ENCODE measurements at regions not wholly inside any gene's neighbourhood (a gene's known extent, or its start where the extent isn't known, plus 50 kb on each side); places are given as distances from the start of the nearest gene placed in this dataset.

GRCh38 chr3:40801284-40801741 is 276.6 kb downstream of the ZNF621 start:
- no peak overlapping the region for H2AK5ac ChIP-seq (ENCODE audit: insufficient read length, low read length)
- H2BK120ac ChIP-seq (ENCODE audit: low read depth, low read length, poor library complexity, severe bottlenecking): no peak overlapping the region
- peaks cover 3 to 7% of the 10 kb centered on the region in 2 experiments for H3K9me3 Mint-ChIP-seq

More at GRCh38 chr3:40801284-40801741, 276.6 kb downstream of the ZNF621 start:
- Histone ChIP-seq H4K91ac (ENCODE audit: insufficient read length, low read depth, low read length) (no peak overlapping the region), H3K9ac (ENCODE audit: extremely low read depth, insufficient read length, low read length) (no peak overlapping the region), H4K8ac (replicated peaks; ENCODE audit: insufficient read length, low read depth, low read length) (no peak overlapping the region), H3K4ac (ENCODE audit: low read depth, low read length) (no peak overlapping the region), H3K4me2 (ENCODE audit: insufficient read depth, insufficient read length, low read length) (no peak overlapping the region), H2BK5ac (ENCODE audit: insufficient read length, low read length) (no peak overlapping the region), H2AFZ (ENCODE audit: low read length) (no peak overlapping the region), H4K5ac (ENCODE audit: insufficient read length, low read depth, low read length) (no peak overlapping the region), H2BK20ac (ENCODE audit: low read depth, low read length, poor library complexity, severe bottlenecking) (no peak overlapping the region), H2BK15ac (ENCODE audit: low read depth, low read length) (no peak overlapping the region), H3K27ac (ENCODE audit: insufficient read length, low read depth, low read length) (no peak overlapping the region), H2BK12ac (ENCODE audit: insufficient read length, low read depth, low read length) (no peak overlapping the region), H3K14ac (ENCODE audit: insufficient read depth, low read length) (no peak overlapping the region), H3K18ac (ENCODE audit: insufficient read length, low read depth, low read length) (no peak overlapping the region), H3K79me1 (ENCODE audit: insufficient read depth, low read depth, low read length, poor library complexity, severe bottlenecking) (no peaks in the 10 kb centered on the region), H3K27me3 (ENCODE audit: insufficient read depth, low read length) (no peaks in the 10 kb centered on the region), H3K9me3 (ENCODE audit: control insufficient read depth, low read depth, low read length) (no peaks in the 10 kb centered on the region), H4K20me1 (ENCODE audit: control insufficient read depth, insufficient read depth, insufficient read length) (no peaks in the 10 kb centered on the region), H3K79me2 (ENCODE audit: insufficient read depth, low read length) (no peaks in the 10 kb centered on the region), H3K23ac (ENCODE audit: insufficient read length, low read depth, low read length) (no peak overlapping the region), H3K23me2 (ENCODE audit: insufficient read length, low read depth, low read length, poor library complexity, severe bottlenecking) (no peaks in the 10 kb centered on the region), H3K4me1 (ENCODE audit: insufficient read depth, low read length) (no peaks in the 10 kb centered on the region; the same call in 1 of the 2 replicates), H3T11ph (ENCODE audit: low read length) (no peak overlapping the region), H3K56ac (ENCODE audit: insufficient read length, low read depth, low read length) (no peak overlapping the region)
- no peak for DNase-seq
- Mint-ChIP-seq H3K27ac (no peak overlapping the region), H3K4me1 (peaks cover 11 to 13% of the 10 kb centered on the region in 2 experiments), H3K4me3 (no peak overlapping the region), H3K36me3 (ENCODE audit: insufficient read depth in 1 of 3, low read depth in 3 of 3) (no peaks in the 10 kb centered on the region; a peak in 3 of 7 replicates), H3K27me3 (ENCODE audit: low read depth) (no peaks in the 10 kb centered on the region; the same call in 1 of the 2 replicates)
- no CpG with 5 or more reads among the region's 4 CpGs for WGBS (ENCODE audit: extremely low coverage, insufficient read length, low lambda C conversion rate)
- no peak for TF ChIP-seq CTCF (conservative IDR thresholded peaks at IDR 0.05)

Measured in H9 (cell line).